HEK293 (cell line): ENCODE measurements at regions not wholly inside any gene's neighbourhood (a gene's known extent, or its start where the extent isn't known, plus 50 kb on each side); places are given as distances from the start of the nearest gene placed in this dataset.

Experiments
- CTCF ChIA-PET: fragments of 350-600 bp; formaldehyde crosslinking; extraction: SDS; loops from one replicate; lab custom pipeline; 2021; ENCODE audit warnings: antibody characterized with exemption; lab: Yijun Ruan, JAX
- POLR2A ChIA-PET: fragments of 300-600 bp; formaldehyde crosslinking; extraction: SDS; loops from one replicate; lab custom pipeline; 2020; ENCODE audit warnings: antibody characterized with exemption, inconsistent platforms; lab: Yijun Ruan, JAX
- H3K27ac ChIP-seq: fragments of 200-500 bp; sonication (Bioruptor generic); 2 replicates; pipeline ENCODE4 v1.5.1; 2014; ENCODE audit warnings: low read depth, low read length, control low read depth, inconsistent platforms; ENCODE audit errors: extremely low read depth
- H3K36me3 ChIP-seq, 2 experiments: fragments of 200-500 bp in 1 of 2; sonication (Bioruptor generic) in 1 of 2; 1 replicate in 1 of 2; 2 replicates in 1 of 2; pipeline ENCODE4 v1.5.1; 2014 to 2017; ENCODE audit warnings: inconsistent platforms in 2 of 2, low read length in 2 of 2; ENCODE audit not compliant: control insufficient read depth in 2 of 2, insufficient read depth in 1 of 2
- H3K4me1 ChIP-seq: fragments of 200-500 bp; sonication (Bioruptor generic); 2 replicates; pipeline ENCODE4 v1.5.1; 2014; ENCODE audit warnings: mild to moderate bottlenecking, low read length, inconsistent platforms; ENCODE audit not compliant: control insufficient read depth, insufficient read depth
- H3K4me3 ChIP-seq: 2 replicates; pipeline ENCODE4 v1.5.1; 2011; ENCODE audit warnings: low read depth, mild to moderate bottlenecking, control low read depth, low read length, moderate library complexity
- H3K9me3 ChIP-seq: fragments of 200-500 bp; sonication (Bioruptor generic); 2 replicates; pipeline ENCODE4 v1.5.1; 2014; ENCODE audit warnings: low read depth, low read length, inconsistent platforms; ENCODE audit not compliant: control insufficient read depth, insufficient read depth
- GFI1B ChIP-seq: fragments of 450-650 bp; formaldehyde crosslinking; IDR thresholded peaks from 2 replicates; pipeline ENCODE4 v1.5.1; 2016; ENCODE audit warnings: missing biosample characterization, missing genetic modification characterization
- GLI4 ChIP-seq: fragments of 450-650 bp; formaldehyde crosslinking; IDR thresholded peaks from 2 replicates; pipeline ENCODE4 v1.5.1; 2016; ENCODE audit warnings: missing biosample characterization, missing genetic modification characterization
- INSM2 ChIP-seq: fragments of 450-650 bp; formaldehyde crosslinking; IDR thresholded peaks from 2 replicates; pipeline ENCODE4 v1.5.1; 2016; ENCODE audit warnings: missing biosample characterization, missing genetic modification characterization
- KLF9 ChIP-seq: fragments of 450-650 bp; formaldehyde crosslinking; IDR thresholded peaks from 2 replicates; pipeline ENCODE4 v1.5.1; 2016; ENCODE audit warnings: missing biosample characterization, missing genetic modification characterization, low read depth
- PBX3 ChIP-seq: sonication (generic); formaldehyde crosslinking; IDR thresholded peaks from 2 replicates; pipeline ENCODE4 v1.8.1; 2022; ENCODE audit warnings: mild to moderate bottlenecking, moderate library complexity, missing genetic modification reagents
- SCRT1 ChIP-seq: fragments of 450-650 bp; formaldehyde crosslinking; IDR thresholded peaks from 2 replicates; pipeline ENCODE4 v1.5.1; 2016; ENCODE audit warnings: missing biosample characterization, missing genetic modification characterization, borderline replicate concordance
- ZBTB48 ChIP-seq: fragments of 450-650 bp; formaldehyde crosslinking; IDR thresholded peaks from 2 replicates; pipeline ENCODE4 v1.5.1; 2016; ENCODE audit warnings: missing biosample characterization, missing genetic modification characterization
- ZBTB8A ChIP-seq: fragments of 450-650 bp; formaldehyde crosslinking; IDR thresholded peaks from 2 replicates; pipeline ENCODE4 v1.5.1; 2016; ENCODE audit warnings: missing biosample characterization, missing genetic modification characterization
- ZNF157 ChIP-seq: fragments of 450-650 bp; formaldehyde crosslinking; IDR thresholded peaks from 2 replicates; pipeline ENCODE4 v1.5.1; 2016; ENCODE audit warnings: missing biosample characterization, missing genetic modification characterization
- ZNF175 ChIP-seq: fragments of 450-650 bp; formaldehyde crosslinking; IDR thresholded peaks from 2 replicates; pipeline ENCODE4 v1.5.1; 2016; ENCODE audit warnings: missing biosample characterization, missing genetic modification characterization
- ZNF211 ChIP-seq: fragments of 450-650 bp; formaldehyde crosslinking; IDR thresholded peaks from 2 replicates; pipeline ENCODE4 v1.5.1; 2016; ENCODE audit warnings: low read depth, missing biosample characterization, missing genetic modification characterization
- ZNF280C ChIP-seq: fragments of 450-650 bp; formaldehyde crosslinking; IDR thresholded peaks from 2 replicates; pipeline ENCODE4 v1.5.1; 2016; ENCODE audit warnings: missing biosample characterization, missing genetic modification characterization
- ZNF292 ChIP-seq: fragments of 450-650 bp; formaldehyde crosslinking; IDR thresholded peaks from 2 replicates; pipeline ENCODE4 v1.5.1; 2016; ENCODE audit warnings: low read depth, missing biosample characterization, missing genetic modification characterization, borderline replicate concordance
- ZNF341 ChIP-seq: fragments of 450-650 bp; formaldehyde crosslinking; IDR thresholded peaks from 2 replicates; pipeline ENCODE4; 2016; ENCODE audit warnings: low read depth, missing biosample characterization, missing genetic modification characterization
- ZNF362 ChIP-seq: fragments of 450-650 bp; formaldehyde crosslinking; IDR thresholded peaks from 2 replicates; pipeline ENCODE4 v1.5.1; 2016; ENCODE audit warnings: missing biosample characterization, missing genetic modification characterization
- ZNF391 ChIP-seq: fragments of 450-650 bp; formaldehyde crosslinking; IDR thresholded peaks from 2 replicates; pipeline ENCODE4 v1.5.1; 2016; ENCODE audit warnings: low read depth, missing biosample characterization, missing genetic modification characterization, borderline replicate concordance
- ZNF394 ChIP-seq: fragments of 450-650 bp; formaldehyde crosslinking; IDR thresholded peaks from 2 replicates; pipeline ENCODE4 v1.5.1; 2016; ENCODE audit warnings: missing biosample characterization, missing genetic modification characterization, mild to moderate bottlenecking, moderate library complexity, borderline replicate concordance
- ZNF473 ChIP-seq: fragments of 450-650 bp; formaldehyde crosslinking; IDR thresholded peaks from 2 replicates; pipeline ENCODE4 v1.5.1; 2017; ENCODE audit warnings: missing biosample characterization, missing genetic modification characterization
- ZNF530 ChIP-seq: fragments of 450-650 bp; formaldehyde crosslinking; IDR thresholded peaks from 2 replicates; pipeline ENCODE4 v1.5.1; 2016; ENCODE audit warnings: low read depth, missing biosample characterization, missing genetic modification characterization
- ZNF544 ChIP-seq: fragments of 450-650 bp; formaldehyde crosslinking; IDR thresholded peaks from 2 replicates; pipeline ENCODE4 v1.5.0; 2017; ENCODE audit warnings: missing biosample characterization, missing genetic modification characterization
- ZNF596 ChIP-seq: fragments of 450-650 bp; IDR thresholded peaks from 2 replicates; pipeline ENCODE4 v1.5.0; 2018; ENCODE audit warnings: missing biosample characterization, mild to moderate bottlenecking, missing genetic modification characterization, moderate library complexity
- ZNF621 ChIP-seq: fragments of 450-650 bp; formaldehyde crosslinking; IDR thresholded peaks from 2 replicates; pipeline ENCODE4 v1.5.1; 2017; ENCODE audit warnings: missing biosample characterization, missing genetic modification characterization
- ZNF654 ChIP-seq: fragments of 450-650 bp; formaldehyde crosslinking; IDR thresholded peaks from 2 replicates; pipeline ENCODE4 v1.5.1; 2016; ENCODE audit warnings: low read depth, missing biosample characterization, missing genetic modification characterization
- ZNF677 ChIP-seq: fragments of 450-650 bp; IDR thresholded peaks from 2 replicates; pipeline ENCODE4 v1.5.0; 2018; ENCODE audit warnings: missing biosample characterization, mild to moderate bottlenecking, missing genetic modification characterization, moderate library complexity
- ZNF776 ChIP-seq: fragments of 450-650 bp; formaldehyde crosslinking; IDR thresholded peaks from 2 replicates; pipeline ENCODE4 v1.5.0; 2017; ENCODE audit warnings: missing biosample characterization, missing genetic modification characterization, borderline replicate concordance
- ZNF791 ChIP-seq: fragments of 450-650 bp; formaldehyde crosslinking; IDR thresholded peaks from 2 replicates; pipeline ENCODE4 v1.5.1; 2016; ENCODE audit warnings: missing biosample characterization, missing genetic modification characterization
- ZNF837 ChIP-seq: fragments of 450-650 bp; formaldehyde crosslinking; IDR thresholded peaks from 2 replicates; pipeline ENCODE4 v1.5.1; 2016; ENCODE audit warnings: missing biosample characterization, missing genetic modification characterization
- ZSCAN16 ChIP-seq: fragments of 450-650 bp; formaldehyde crosslinking; IDR thresholded peaks from 2 replicates; pipeline ENCODE4 v1.5.1; 2016; ENCODE audit warnings: missing biosample characterization, missing genetic modification characterization
- ZSCAN23 ChIP-seq: fragments of 450-650 bp; formaldehyde crosslinking; IDR thresholded peaks from 2 replicates; pipeline ENCODE4 v1.5.1; 2016; ENCODE audit warnings: missing biosample characterization, missing genetic modification characterization

GRCh38 chr18:78191276-78191675, 788.3 kb upstream of the SALL3 start:
- CTCF ChIA-PET = interaction anchor here (1.0 to 2.0 kb wide), 3 partner anchors 29 to 118 kb away, joined by 3 to 5 read pairs (median 3); no protein-coding TSS in a partner anchor
- Histone ChIP-seq H3K27ac (no peak overlapping the region), H3K4me1 (peaks cover 3% of the 10 kb centered on the region; the same call in 1 of the 2 replicates), H3K4me3 (no peak overlapping the region), H3K9me3 (no peaks in the 10 kb centered on the region), H3K36me3 (no peaks in the 10 kb centered on the region)
- TF ChIP-seq ZNF341 (tag by site-specific recombination) (no peak), ZNF544 (tag by site-specific recombination) (no peak), ZNF175 (tag by site-specific recombination) (no peak), ZNF791 (no peak)
- POLR2A ChIA-PET = no interaction called here

GRCh38 chr18:78192054-78192453, 787.6 kb upstream of the SALL3 start:
- Histone ChIP-seq H3K4me1 (peaks cover 3% of the 10 kb centered on the region; the same call in 1 of the 2 replicates), H3K9me3 (no peaks in the 10 kb centered on the region), H3K36me3 (no peaks in the 10 kb centered on the region), H3K27ac (no peak overlapping the region), H3K4me3 (no peak overlapping the region)
- CTCF ChIA-PET = interaction anchor here (0.6 to 2.0 kb wide), 6 partner anchors 14 to 118 kb away, joined by 3 to 8 read pairs (median 4); no protein-coding TSS in a partner anchor
- POLR2A ChIA-PET = no interaction called here
- TF ChIP-seq PBX3 (CRISPR knock-in tag) (no peak), INSM2 (no peak), ZNF621 (tag by site-specific recombination) (no peak), ZNF175 (tag by site-specific recombination) (no peak), ZNF677 (no peak), ZNF362 (tag by site-specific recombination) (no peak), ZSCAN16 (no peak), ZNF837 (tag by site-specific recombination) (no peak), ZNF530 (no peak), ZNF791 (no peak), ZNF280C (tag by site-specific recombination) (no peak), KLF9 (tag by site-specific recombination) (no peak)

GRCh38 chr18:78196280-78196679, 783.3 kb upstream of the SALL3 start:
- peaks cover 3% of the 10 kb centered on the region; the same call in 1 of the 2 replicates for H3K4me1 ChIP-seq
- H3K36me3 ChIP-seq = no peaks in the 10 kb centered on the region
- H3K4me3 ChIP-seq = no peak overlapping the region
- no peak overlapping the region for H3K27ac ChIP-seq
- H3K9me3 ChIP-seq = no peaks in the 10 kb centered on the region
- CTCF ChIA-PET = no interaction called here
- POLR2A ChIA-PET = no interaction called here
- TF ChIP-seq ZNF292 (tag by site-specific recombination) (no peak), SCRT1 (no peak), GFI1B (tag by site-specific recombination) (no peak), ZNF654 (tag by site-specific recombination) (no peak), ZNF157 (tag by site-specific recombination) (no peak), GLI4 (no peak), ZNF473 (no peak), ZNF776 (tag by site-specific recombination) (no peak), ZNF211 (tag by site-specific recombination) (no peak), ZBTB48 (no peak), ZBTB8A (tag by site-specific recombination) (no peak), ZNF391 (tag by site-specific recombination) (no peak), ZSCAN23 (tag by site-specific recombination) (no peak), ZNF596 (tag by site-specific recombination) (no peak), ZNF394 (no peak)
